GM21360 (cell line): ENCODE measurements at regions not wholly inside any gene's neighbourhood (a gene's known extent, or its start where the extent isn't known, plus 50 kb on each side); places are given as distances from the start of the nearest gene placed in this dataset.

Experiments
- ATAC-seq: cut with Tn5 transposase; IDR thresholded peaks from one replicate; pipeline ENCODE4 v1.9.1; 2021; ENCODE audit warnings: mild to moderate bottlenecking, moderate library complexity; ENCODE audit not compliant: unreplicated experiment

- no peak for ATAC-seq
Measured at GRCh38 chr6:122524056-122524455, 52.4 kb upstream of the SERINC1 start.

GRCh38 chr6:122530440-122531046 lies 58.9 kb upstream of the SERINC1 start:
- ATAC-seq, result peak; percentile 98

- no peak for ATAC-seq
Measured at GRCh38 chr6:122548281-122548680, 61.9 kb upstream of the PKIB start.

GRCh38 chr6:122548820-122549219 lies 61.4 kb upstream of the PKIB start:
- no peak for ATAC-seq

GRCh38 chr6:122553697-122554096 lies 56.5 kb upstream of the PKIB start:
- no peak for ATAC-seq

- no peak for ATAC-seq
Measured at GRCh38 chr6:122555561-122555960, 54.6 kb upstream of the PKIB start.

- ATAC-seq, result no peak
Measured at GRCh38 chr6:122558080-122558479, 52.1 kb upstream of the PKIB start.
